ENCODE measurements at regions not wholly inside any gene's neighbourhood (a gene's known extent, or its start where the extent isn't known, plus 50 kb on each side); places are given as distances from the start of the nearest gene placed in this dataset.

- Histone ChIP-seq H3K36me3 (ENCODE audit: insufficient read depth, low read length) (no peaks in the 10 kb centered on the region), H3K4me3 (ENCODE audit: low read length) (no peak overlapping the region), H3K9me3 (ENCODE audit: control insufficient read depth in 1 of 2, insufficient read depth in 1 of 2, low read length in 2 of 2) (no peaks in the 10 kb centered on the region), H3K27ac (ENCODE audit: low read depth in 1 of 2, low read length in 2 of 2) (no peak overlapping the region), H3K4me1 (ENCODE audit: insufficient read depth, low read length) (no peaks in the 10 kb centered on the region), H3K27me3 (ENCODE audit: control insufficient read depth in 1 of 2, insufficient read depth in 2 of 2, low read length in 2 of 2) (no peaks in the 10 kb centered on the region)
- H3K9me3 Mint-ChIP-seq, result no peaks in the 10 kb centered on the region
- no peaks in the 10 kb centered on the region for H3K36me3 Mint-ChIP-seq (ENCODE audit: low read depth)
- no peak overlapping the region for H3K4me3 Mint-ChIP-seq
- intact Hi-C loops (cut with DNase I, micrococcal nuclease), result no loop called here
- DNase-seq (no peak), ATAC-seq (ENCODE audit: poor library complexity) (no peak)
- H3K27me3 Mint-ChIP-seq, result peaks cover 5% of the 10 kb centered on the region
- H3K27ac Mint-ChIP-seq, result no peak overlapping the region
- no peak for TF ChIP-seq CTCF (IDR thresholded peaks at IDR 0.05)
- H3K4me1 Mint-ChIP-seq (ENCODE audit: low read depth), result no peaks in the 10 kb centered on the region
- ChIA-PET CTCF (no interaction called here), POLR2A (no interaction called here)
Observed at GRCh38 chr12:5295151-5295550, 136.8 kb upstream of the NTF3 start.

- Mint-ChIP-seq H3K4me1 (ENCODE audit: low read depth) (no peaks in the 10 kb centered on the region), H3K27me3 (peaks cover 5% of the 10 kb centered on the region), H3K36me3 (ENCODE audit: low read depth) (no peaks in the 10 kb centered on the region), H3K27ac (no peak overlapping the region), H3K4me3 (no peak overlapping the region), H3K9me3 (no peaks in the 10 kb centered on the region)
- Histone ChIP-seq H3K27ac (ENCODE audit: low read depth in 1 of 2, low read length in 2 of 2) (no peak overlapping the region), H3K4me1 (ENCODE audit: insufficient read depth, low read length) (no peaks in the 10 kb centered on the region), H3K27me3 (ENCODE audit: control insufficient read depth in 1 of 2, insufficient read depth in 2 of 2, low read length in 2 of 2) (no peaks in the 10 kb centered on the region), H3K9me3 (ENCODE audit: control insufficient read depth in 1 of 2, insufficient read depth in 1 of 2, low read length in 2 of 2) (no peaks in the 10 kb centered on the region), H3K36me3 (ENCODE audit: insufficient read depth, low read length) (no peaks in the 10 kb centered on the region), H3K4me3 (ENCODE audit: low read length) (no peak overlapping the region)
- intact Hi-C loops (cut with DNase I, micrococcal nuclease), result no loop called here
- DNase-seq (no peak), ATAC-seq (ENCODE audit: poor library complexity) (no peak)
- ChIA-PET POLR2A (no interaction called here), CTCF (no interaction called here)
- TF ChIP-seq CTCF (IDR thresholded peaks at IDR 0.05), result no peak
Observed at GRCh38 chr12:5295996-5296395, 135.9 kb upstream of the NTF3 start.

- no peak overlapping the region for H3K4me3 ChIP-seq (ENCODE audit: low read length)
- H3K36me3 Mint-ChIP-seq (ENCODE audit: low read depth), result no peaks in the 10 kb centered on the region
- ATAC-seq (ENCODE audit: poor library complexity) (no peak), DNase-seq (no peak)
- intact Hi-C loops (cut with DNase I, micrococcal nuclease), result no loop called here
- H3K9me3 Mint-ChIP-seq, result no peaks in the 10 kb centered on the region
- H3K4me1 Mint-ChIP-seq (ENCODE audit: low read depth), result no peaks in the 10 kb centered on the region
- H3K27ac Mint-ChIP-seq, result no peak overlapping the region
- H3K36me3 ChIP-seq (ENCODE audit: insufficient read depth, low read length), result no peaks in the 10 kb centered on the region
- peaks cover 6% of the 10 kb centered on the region for H3K27me3 Mint-ChIP-seq
- H3K9me3 ChIP-seq (ENCODE audit: control insufficient read depth in 1 of 2, insufficient read depth in 1 of 2, low read length in 2 of 2), result peaks cover 0 to 3% of the 10 kb centered on the region in 2 experiments
- ChIA-PET POLR2A (no interaction called here), CTCF (no interaction called here)
- no peak for TF ChIP-seq CTCF (IDR thresholded peaks at IDR 0.05)
- no peak overlapping the region for H3K4me3 Mint-ChIP-seq
- H3K27ac ChIP-seq (ENCODE audit: low read depth in 1 of 2, low read length in 2 of 2), result no peak overlapping the region
- no peaks in the 10 kb centered on the region for H3K4me1 ChIP-seq (ENCODE audit: insufficient read depth, low read length)
- peaks cover 0 to 6% of the 10 kb centered on the region in 2 experiments for H3K27me3 ChIP-seq (ENCODE audit: control insufficient read depth in 1 of 2, insufficient read depth in 2 of 2, low read length in 2 of 2)
Observed at GRCh38 chr12:5301539-5301938, 130.4 kb upstream of the NTF3 start.

Measured in CD4-positive, alpha-beta T cell (primary cell).